ENCODE measurements at regions not wholly inside any gene's neighbourhood (a gene's known extent, or its start where the extent isn't known, plus 50 kb on each side); places are given as distances from the start of the nearest gene placed in this dataset.
A peak's percentile ranks its signal among the peaks of the same experiment; 100 is the strongest.

DNA sequence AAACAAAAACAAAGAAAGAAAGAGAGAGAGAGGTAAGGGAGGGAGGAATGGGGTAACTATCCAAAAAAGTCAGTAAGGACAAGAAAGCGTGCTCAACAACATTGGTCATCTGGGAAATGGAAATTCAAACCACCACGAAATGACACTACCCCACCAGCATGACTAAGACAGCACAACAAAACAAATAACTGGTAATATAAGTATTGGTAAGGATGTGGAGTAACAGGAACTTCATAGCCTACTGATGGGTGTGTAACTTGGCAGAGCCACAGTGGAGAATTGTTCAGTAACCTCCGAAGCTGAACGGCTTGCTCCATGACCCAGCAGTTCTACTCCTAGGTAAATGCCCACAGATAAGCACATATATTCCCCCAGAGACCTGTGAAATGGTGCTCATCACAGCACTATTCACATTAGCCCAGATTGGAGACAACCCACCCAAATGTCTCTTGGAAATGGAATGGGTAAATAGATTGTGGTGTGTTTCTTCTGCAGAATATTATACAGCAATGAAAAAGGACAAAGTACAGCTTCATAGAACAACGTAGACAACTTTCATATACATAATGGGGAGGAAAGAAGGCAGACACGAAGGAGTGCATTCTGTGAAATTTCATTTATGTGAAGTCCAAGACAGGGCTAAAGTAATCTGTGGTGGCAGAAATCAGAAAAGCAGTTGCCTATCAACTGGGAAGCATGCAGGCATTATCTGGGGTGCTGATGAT is 95.5 kb upstream of the ATP6AP2 start:
- DNase-seq (ENCODE audit: low read depth): no peak

DNA sequence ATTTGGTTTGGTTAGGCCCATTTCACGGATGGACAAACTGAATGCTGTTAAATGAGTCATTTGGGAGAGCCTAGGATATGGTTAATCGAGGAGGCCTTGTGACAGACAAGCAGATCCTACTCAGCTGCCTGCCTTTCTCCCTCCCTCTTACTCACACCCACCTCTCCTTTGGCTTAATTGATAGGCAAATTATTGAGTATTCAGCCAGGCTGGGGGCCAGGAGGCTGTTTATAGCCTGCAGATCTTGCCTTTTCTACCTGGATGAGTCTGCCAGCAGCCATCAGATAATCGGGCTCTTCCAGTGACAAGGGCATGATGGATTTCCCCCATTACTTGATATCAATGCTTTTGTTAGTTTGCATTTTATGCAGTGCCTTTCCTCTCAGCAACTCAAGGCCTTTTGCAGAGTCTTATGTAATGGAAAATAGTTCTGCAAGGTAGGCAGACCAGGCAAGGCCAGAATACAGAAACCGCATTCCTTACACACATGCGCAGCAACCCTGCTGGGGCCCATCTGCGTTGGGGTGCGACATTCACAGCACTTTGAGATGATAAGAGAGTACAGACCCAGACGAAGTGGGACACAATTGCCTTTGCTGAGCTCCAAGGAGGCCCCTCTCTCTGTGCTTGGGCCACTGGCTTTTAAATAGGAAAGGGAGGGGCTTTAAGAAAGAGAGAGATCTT is 96.2 kb upstream of the ATP6AP2 start:
- no peak for DNase-seq (ENCODE audit: low read depth)

DNA sequence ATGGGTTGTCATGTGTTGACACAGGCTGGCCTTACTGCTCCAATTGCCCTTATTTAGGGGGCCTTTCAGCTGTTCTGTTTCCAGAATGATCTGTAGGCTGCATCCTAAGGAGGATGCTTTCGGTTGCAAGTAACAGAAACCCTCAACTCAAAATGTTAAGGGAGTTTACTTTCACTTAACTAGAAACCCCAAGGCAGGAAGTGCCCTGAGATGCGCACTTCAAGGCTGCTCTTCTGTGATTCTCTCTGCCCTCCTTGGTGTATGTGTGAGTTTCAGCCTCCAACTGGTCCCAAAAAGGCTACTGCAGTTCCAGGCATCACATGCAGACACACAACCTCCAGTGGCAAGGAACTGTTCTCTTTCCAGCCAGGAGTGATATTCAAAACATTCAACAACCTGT is 97.3 kb upstream of the ATP6AP2 start:
- DNase-seq (ENCODE audit: low read depth): no peak

DNA sequence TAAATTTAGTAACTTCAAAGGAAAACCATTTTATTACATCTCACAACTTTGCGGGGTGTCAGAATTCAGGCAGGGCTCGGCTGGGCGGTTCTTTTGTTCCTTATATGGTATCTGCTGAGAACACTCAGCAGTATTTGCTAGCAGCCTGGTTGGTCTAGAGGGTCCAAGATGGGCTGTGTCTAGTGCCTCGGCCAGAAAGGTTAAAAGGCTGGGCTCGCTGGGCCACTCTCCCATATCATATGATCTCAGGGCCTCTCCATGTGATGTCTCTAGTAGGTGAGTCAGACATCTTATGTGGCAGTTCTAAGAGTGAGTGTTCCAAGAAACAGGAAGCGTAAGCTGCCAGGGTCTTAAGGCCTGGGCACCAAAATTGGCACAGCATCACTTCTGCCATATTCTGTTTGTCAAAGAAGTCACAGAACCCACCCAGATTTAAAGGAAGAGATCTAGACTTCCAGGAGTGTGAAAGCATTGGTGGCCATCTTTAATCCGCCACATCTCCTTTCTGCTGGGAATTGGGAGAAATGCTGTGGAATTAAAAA is 100.9 kb upstream of the ATP6AP2 start:
- no peak for DNase-seq (ENCODE audit: low read depth)

DNA sequence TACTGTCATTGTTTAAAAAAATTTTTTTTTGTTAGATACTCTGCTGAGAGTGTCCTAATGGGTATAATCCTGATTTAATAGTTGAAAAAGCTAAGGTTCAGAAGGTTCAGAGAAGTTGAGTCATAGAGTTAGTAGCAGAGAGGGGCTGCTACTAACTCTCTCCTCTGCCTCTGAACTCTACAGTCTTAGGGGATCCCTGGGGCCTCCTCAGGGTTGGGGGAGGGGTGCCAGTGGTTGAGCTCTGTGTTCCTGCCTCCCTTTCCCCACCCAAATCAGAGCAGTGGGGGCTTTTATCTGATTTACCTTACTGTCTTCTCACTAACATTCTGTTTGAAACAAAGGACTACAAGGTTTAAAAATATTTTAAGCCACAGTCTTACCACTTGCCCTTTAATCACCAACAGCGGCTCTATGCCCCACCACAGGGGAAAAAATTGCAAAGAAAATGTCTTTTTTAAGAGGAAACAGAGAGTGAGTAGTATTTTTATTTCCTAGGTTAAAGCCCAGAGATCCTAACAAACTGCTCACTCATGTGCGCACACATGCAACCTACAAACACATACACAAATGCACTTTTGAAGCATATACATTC is 102.2 kb upstream of the ATP6AP2 start:
- no peak for DNase-seq (ENCODE audit: low read depth)

DNA sequence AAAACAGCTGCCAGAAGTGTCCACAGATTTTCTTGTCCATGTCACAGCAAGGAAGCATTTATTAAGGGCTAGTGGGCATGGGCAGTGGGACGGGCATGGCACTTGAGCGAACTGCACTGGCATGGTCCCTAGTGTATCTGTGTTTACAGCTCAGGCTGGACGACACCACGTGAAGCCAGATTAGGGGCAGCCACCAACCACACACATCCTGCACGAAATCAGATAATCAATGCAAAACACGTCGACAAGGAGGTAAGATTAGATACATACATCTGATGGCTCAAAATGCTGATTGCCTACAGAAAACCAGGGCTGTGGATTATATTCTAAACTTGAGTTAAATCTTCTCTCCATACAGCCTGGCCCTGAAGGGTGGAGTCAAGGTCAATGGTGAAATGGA is 103.8 kb upstream of the ATP6AP2 start:
- DNase-seq (ENCODE audit: low read depth): no peak

DNA sequence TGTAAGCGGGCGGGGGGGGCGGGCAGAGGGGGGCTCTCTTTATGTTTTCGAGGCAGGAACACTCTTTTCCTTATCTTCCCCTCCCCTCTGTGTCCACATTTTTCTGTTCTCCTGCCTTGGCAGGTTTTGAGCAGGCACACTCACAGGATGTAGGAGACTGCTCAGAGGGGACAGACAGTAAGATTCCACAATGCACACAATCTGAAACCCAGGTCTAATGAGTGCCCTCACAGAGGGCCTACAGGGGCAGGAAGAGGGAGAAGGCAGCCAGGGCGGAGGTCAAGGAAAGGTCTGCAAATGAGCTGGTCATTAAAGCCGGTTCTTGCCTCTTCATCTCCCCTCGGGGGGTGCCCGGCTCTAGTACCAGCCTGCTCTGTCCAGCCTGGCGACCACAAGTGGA is 106.1 kb upstream of the ATP6AP2 start:
- no peak for DNase-seq (ENCODE audit: low read depth)

DNA sequence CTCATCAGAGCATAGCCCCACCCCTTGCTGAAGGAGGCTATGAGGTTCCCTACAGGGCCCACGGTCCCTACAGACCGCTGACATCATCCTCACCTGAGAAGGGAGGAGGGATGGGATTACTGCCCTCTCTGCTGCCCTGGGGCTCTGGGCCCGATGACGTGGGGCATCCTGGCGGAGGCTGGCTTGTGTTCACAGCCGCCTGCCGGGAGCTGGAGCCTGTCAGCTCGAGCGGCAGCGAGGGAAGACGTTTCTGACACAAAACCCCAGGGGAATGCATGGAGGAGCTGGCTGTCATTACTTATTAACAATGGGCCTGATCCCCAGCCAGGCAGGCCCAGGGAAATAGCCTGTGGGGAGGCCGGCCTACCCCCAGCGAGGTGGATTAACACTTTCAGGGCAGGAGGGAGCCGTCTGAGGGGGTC is 106.6 kb upstream of the ATP6AP2 start:
- DNase-seq (ENCODE audit: low read depth): no peak

DNA sequence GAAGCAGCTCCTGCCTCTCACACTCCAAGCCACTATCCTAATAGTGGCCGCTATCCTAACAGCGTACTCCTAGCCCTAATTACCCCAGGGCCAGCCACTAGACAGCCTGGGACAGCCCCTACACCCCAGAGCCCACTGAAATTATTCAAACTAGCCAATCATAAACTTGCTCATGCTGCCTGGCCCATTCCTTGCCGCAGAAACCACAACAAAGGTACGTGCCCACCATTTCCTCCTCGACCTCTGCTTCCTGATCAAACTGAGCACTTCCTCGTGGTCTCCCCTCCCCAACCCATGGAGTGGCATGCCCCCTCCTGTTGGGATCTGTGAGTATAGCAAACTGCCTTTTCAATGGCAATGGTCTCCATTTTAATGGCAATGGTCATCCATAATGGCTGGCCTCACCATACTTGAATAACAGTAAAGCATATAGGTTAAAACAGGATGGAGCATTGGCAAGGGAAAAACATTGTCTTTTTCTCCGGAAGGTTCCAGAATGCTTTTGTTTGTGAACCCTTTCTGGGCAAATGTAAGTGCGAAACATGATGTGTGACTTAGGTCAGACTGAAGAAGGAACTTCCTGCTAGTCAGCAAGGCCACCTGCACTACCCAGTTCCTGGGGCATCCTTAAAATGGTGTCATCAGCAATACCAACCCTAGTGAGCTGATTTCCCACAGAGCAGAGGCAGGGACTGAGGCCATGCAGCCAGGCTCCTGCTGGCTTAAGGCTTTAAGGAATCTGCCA is 107.1 kb upstream of the ATP6AP2 start:
- DNase-seq (ENCODE audit: low read depth): peak; percentile 31

DNA sequence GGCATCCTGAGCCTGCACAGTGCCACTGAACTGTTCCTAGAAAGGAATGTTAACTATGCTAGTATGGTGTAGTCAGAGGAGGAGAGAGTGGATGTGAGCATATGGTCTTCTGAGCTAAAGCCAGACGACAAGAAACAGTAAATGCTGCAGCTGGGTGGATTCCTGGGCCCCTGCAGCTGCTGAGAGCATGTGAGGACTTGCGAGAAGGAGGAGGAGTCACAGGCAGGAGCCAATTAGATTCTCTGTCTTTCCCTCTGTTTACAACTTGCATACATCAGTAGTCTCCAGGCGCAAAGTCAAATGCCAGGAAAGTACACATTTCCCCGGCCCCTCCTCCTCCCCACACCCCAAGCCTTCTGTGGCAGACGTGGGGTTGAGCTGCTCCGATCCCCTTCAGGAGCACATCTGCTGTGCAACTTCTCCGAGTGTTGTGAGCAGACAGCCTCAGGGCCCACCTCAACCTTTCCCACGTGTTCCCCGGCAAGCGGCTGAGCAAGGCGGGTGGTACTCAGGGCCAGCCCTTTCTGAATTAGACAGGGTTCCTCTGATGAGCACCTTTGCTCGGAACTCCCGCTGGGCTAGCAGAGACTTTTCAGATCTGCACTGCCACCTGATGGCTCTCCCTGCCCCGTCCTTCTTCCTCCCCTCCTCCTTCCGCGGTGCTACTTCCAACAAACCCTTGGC is 108.7 kb upstream of the ATP6AP2 start:
- DNase-seq (ENCODE audit: low read depth): no peak

DNA sequence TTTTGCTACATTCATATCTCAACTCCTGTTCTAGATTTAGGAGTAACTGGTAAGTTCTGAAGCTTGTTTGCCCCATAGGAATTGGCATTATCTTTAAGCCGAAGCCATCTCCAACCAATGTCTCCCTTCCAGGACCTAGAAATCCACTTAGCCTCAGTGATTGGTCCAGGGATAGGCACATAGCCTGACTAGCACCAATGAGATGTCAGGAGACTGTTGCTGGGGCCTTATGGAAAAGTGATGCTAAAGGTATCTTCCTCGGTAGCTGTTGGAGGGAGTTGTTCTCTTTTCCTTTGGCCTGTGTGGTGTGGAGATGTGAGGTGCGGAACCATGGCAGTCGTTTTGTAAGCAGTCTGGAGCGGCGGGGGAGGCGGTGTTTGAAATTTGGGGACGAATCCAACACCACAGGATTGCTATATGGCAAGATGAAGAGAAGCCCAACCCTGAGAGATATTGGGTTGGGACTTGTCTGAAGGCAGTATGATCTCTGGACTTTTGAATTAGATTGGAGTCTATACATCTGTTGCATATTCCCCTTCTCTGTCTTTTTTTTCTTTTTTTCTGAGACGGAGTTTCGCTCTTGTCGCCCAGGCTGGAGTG is 109.8 kb upstream of the ATP6AP2 start:
- no peak for DNase-seq (ENCODE audit: low read depth)

DNA sequence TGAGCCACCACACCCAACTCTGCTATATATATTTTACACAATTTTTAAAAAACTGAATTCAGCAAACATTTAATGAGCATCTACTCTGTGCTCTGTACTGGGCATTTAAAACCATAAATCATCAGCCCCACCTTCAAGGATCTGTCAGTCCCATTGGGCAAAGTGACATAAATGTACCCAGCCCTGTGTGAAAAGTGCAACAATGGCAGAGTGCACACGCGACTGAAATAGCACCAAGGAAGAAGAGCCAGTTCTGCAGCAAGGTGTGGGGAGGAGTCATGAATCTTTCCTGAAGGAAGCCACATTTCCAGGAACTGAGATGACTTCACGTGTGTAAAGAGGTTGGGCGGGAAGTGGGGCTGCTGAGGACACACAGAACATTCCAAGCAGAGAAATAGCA is 111.5 kb upstream of the ATP6AP2 start:
- no peak for DNase-seq (ENCODE audit: low read depth)

DNA sequence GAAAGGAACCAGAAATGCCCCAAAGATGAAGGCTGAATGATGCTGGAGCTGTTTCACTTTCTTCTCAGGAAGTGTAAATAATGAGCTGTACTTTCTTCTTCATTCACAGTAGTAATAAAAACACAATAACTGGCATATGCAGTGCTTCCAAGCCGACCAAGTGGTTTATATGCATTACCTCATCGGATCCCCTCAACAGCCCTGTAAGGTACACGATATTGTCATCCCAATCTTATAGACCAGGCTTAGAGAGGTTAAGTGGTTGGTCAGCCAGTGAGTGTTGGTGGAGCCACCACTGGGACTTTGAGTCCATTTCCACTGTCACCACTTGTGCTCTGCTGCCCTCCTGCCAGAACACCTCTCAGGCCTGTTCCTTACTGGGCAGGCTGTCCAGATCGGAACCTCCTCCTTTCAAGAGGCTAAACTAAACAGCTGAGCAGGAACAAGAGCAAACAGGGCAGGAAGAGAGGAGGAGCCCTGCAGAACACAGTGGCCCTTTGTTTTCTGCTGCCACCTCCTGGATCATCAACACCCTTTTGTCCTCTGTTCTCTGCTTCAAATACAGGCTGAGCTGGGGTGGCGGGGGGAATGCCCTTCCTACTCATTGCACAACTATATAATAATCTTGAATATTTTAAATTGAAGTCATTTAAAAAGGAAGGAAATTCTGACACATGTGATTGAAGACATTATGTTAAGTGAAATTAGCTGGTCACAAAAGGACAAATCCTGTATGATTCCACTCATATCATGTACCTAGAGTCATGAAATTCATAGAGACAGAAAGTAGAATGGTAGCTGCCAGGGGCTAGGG is 112.5 kb upstream of the ATP6AP2 start:
- DNase-seq (ENCODE audit: low read depth): peak; percentile 49

DNA sequence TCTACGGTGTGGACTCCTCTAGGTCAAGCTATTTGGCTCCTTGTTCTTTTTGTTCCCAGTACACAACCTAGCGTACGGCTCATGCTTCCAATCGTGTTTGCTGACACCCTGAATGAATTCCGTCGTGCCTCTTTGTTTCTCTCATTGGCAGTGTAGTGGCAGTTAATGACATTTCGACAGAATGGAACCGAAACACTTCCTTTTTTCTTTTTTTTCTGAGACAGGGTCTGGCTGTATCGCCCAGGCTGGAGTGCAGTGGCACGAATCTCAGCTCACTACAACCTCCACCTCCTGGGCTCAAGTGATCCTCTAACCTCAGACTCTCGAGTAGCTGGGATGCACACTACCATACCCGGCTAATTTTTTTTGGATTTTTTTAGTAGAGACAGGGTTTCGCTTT is 113.3 kb upstream of the ATP6AP2 start:
- no peak for DNase-seq (ENCODE audit: low read depth)

DNA sequence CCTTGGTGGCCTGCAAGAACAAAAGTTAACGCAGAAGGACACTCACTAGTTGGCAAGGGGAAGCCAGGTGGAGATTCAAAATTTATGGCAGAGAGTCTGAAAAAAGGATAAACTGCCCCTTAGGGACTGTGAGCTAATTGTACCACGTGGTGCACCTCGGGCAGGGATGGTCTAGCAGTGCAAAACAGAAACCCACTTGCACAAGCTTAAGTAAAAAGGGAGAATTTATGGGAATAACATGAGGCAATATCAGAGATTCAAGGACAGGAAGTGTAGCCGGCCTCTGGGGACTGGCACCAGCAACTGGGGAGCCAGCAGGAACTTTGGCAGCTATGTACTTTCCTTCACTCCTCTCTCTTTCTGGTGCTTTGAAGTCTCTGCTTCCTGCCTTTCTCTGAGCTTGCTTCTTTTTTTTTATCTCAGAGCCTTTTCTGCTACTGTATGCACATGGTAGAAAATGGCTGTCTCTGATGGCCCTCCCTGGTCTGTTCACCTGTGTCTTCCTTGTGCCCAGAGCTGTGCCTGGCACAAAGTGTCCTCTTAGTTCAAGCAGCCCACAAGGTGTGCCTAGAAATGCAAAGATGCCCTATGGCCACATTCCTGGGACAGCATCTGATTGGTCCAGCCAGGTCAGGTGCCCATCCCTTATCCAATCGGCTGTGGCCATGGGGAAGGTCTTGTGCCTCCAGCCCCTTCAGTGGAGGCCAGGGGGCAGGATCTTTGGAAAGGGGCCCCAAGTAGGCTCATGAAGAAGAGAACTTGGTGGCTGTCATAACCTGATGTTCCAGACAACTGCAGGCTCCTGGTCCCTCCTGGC is 114.8 kb upstream of the ATP6AP2 start:
- no peak for DNase-seq (ENCODE audit: low read depth)

DNA sequence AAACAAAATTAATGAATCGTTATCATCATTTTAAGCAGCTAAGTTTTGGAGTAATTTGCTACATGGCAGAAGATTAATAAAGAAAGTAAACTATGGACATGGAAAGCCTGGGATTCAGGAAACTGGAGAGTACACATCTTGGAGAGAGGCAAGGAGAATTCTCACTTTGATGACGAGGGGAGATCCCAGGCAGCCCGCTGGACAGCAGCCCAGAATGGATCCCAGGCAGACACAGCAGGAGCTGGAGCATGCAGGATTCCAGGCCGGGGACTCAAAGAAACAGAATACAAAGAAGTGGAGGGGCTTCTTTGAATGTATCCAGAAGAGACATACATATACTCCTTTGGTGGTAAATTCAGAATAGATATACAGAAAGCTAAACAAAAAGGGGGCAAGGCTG is 118.0 kb upstream of the ATP6AP2 start:
- no peak for DNase-seq (ENCODE audit: low read depth)

DNA sequence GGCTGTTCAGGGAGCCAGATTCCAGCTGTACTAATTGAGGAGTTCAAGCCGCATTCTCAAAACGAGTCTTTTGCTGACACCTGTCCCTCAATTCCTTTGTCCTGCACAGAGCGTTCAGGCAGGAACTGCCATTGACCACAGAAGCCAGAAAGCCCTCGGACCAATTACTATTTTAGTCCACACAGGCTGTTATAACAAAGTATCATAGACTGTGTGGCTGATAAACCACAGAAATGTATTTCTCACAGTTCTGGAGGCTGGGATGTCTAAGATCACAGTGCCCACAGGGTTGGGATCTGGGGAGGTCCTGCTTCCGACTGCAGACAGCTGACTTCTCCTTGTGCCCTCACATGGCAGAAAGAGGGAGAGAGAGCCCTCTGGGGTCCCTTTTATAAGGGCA is 119.8 kb upstream of the ATP6AP2 start:
- no peak for DNase-seq (ENCODE audit: low read depth)

DNA sequence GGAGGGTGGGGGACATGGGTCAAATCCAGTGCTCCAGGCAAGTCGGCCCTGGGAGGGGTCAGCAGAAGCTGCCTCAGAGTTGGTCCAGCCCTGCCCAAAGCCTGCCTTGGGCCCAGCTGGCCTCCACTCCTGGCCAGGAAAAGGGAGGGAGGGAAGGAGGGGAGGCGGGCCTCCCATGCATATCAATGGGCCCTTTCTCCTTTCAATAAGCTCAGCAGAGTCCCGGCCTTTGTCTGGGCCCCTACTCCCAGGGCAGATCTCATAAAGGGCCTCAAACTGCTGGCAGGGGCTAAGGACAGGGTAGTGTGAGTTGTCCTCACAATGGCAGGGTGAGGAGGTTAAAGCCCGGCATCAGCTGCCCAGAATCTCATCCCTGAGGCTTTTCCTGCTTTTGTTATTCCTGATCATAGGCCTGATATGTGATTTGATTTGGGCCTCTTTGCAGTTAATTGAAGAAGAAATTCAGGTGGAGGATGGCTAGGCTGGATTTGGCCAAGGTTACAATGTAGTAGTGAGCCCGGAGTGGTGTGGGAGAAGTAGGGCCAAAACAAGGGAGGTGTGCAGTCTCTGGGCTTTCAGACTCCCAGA is 121.1 kb upstream of the ATP6AP2 start:
- DNase-seq (ENCODE audit: low read depth): no peak

DNA sequence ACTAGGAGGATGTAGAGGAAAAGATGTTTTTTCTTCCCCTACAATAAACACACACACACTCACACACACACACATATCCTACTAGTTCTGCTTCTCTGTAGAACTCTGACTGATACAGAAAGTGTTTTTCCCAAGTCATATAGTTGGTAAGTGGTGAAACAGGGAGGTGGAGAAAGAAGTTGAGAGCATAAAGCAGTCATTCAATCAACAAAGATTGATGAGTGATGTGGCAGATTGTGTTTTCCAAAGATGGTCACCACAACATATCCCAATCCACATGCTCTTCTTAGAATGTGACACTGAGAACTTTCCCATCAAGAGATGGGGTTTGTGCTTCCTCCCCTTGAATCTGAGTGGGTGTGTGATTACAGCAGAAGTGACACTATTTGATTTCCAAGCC is 123.4 kb upstream of the ATP6AP2 start:
- no peak for DNase-seq (ENCODE audit: low read depth)

Measured in CMK (cell line).